ENCODE measurements at regions not wholly inside any gene's neighbourhood (a gene's known extent, or its start where the extent isn't known, plus 50 kb on each side); places are given as distances from the start of the nearest gene placed in this dataset.

DNA sequence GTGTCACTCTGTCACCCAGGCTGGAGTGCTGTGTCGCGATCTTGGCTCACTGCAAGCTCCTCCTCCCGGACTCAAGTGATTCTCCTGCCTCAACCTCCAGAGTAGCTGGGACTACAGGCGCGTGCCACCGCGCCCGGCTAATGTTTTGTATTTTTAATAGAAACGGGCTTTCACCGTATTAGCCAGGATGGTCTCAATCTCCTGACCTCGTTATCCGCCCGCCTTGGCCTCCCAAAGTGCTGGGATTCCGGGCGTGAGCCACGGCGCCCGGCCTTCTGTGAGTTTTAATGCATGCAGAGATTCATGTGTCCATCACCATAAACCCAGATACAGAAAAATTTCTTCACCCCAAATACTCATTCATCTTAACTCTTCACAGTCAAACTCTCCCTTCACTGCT lies 1046.7 kb downstream of the CDH9 start:
- Histone ChIP-seq H3K79me2 (ENCODE audit: low read length) (no peaks in the 10 kb centered on the region), H3K27ac (ENCODE audit: low read length) (no peak overlapping the region), H3K4me3 (ENCODE audit: low read length) (no peak overlapping the region), H3K4me2 (ENCODE audit: low read depth, low read length) (no peak overlapping the region), H2AFZ (ENCODE audit: low read length) (no peak overlapping the region), H3K27me3 (replicated peaks; ENCODE audit: insufficient read depth, low read length) (no peaks in the 10 kb centered on the region), H3K9me2 (replicated peaks; ENCODE audit: insufficient read depth, low read length) (no peaks in the 10 kb centered on the region; the same call in 1 of the 2 replicates), H3F3A (ENCODE audit: insufficient read depth, low read length) (no peaks in the 10 kb centered on the region), H4K20me1 (ENCODE audit: insufficient read depth, low read length) (no peaks in the 10 kb centered on the region), H3K9me3 (replicated peaks; ENCODE audit: insufficient read depth, low read length) (no peaks in the 10 kb centered on the region), H3K36me3 (replicated peaks; ENCODE audit: insufficient read depth, low read length) (no peaks in the 10 kb centered on the region), H3K4me1 (ENCODE audit: low read length) (no peaks in the 10 kb centered on the region), H3K9ac (ENCODE audit: low read length) (no peak overlapping the region)
- TF ChIP-seq EZH2 (optimal IDR thresholded peaks at IDR 0.05; ENCODE audit: low read depth, low read length): no peak
- TF ChIP-seq EZH2phosphoT487 (IDR thresholded peaks at IDR 0.05; ENCODE audit: low read length): no peak
- TF ChIP-seq, protein P1, sequence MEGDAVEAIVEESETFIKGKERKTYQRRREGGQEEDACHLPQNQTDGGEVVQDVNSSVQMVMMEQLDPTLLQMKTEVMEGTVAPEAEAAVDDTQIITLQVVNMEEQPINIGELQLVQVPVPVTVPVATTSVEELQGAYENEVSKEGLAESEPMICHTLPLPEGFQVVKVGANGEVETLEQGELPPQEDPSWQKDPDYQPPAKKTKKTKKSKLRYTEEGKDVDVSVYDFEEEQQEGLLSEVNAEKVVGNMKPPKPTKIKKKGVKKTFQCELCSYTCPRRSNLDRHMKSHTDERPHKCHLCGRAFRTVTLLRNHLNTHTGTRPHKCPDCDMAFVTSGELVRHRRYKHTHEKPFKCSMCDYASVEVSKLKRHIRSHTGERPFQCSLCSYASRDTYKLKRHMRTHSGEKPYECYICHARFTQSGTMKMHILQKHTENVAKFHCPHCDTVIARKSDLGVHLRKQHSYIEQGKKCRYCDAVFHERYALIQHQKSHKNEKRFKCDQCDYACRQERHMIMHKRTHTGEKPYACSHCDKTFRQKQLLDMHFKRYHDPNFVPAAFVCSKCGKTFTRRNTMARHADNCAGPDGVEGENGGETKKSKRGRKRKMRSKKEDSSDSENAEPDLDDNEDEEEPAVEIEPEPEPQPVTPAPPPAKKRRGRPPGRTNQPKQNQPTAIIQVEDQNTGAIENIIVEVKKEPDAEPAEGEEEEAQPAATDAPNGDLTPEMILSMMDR (IDR thresholded peaks at IDR 0.05; ENCODE audit: low read length): no peak
- DNase-seq: no peak

DNA sequence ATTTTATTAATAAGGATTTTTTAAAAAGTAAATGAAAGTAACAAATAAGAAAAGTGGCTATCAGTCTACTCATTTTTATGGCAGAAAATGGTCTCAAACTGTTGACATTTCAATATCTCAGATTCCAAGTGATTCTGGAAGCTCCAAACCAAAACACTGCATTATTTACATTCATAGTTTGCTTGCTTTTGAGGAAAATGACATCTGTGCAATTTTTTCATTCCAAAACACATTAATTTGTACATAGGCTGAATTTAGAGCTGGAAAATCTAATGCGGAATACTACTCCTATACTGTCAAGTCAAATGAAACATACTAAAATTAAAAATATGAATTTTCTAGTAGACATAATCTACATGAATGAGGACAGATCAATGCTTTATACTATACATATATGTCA lies 1047.6 kb downstream of the CDH9 start:
- H3K36me3 ChIP-seq (replicated peaks; ENCODE audit: insufficient read depth, low read length): no peaks in the 10 kb centered on the region
- H3K27ac ChIP-seq (ENCODE audit: low read length): no peak overlapping the region
- H2AFZ ChIP-seq (ENCODE audit: low read length): no peak overlapping the region
- H3K4me2 ChIP-seq (ENCODE audit: low read depth, low read length): no peak overlapping the region
- no peaks in the 10 kb centered on the region for H4K20me1 ChIP-seq (ENCODE audit: insufficient read depth, low read length)
- TF ChIP-seq EZH2 (optimal IDR thresholded peaks at IDR 0.05; ENCODE audit: low read depth, low read length) (no peak), EZH2phosphoT487 (IDR thresholded peaks at IDR 0.05; ENCODE audit: low read length) (no peak)
- TF ChIP-seq, protein P1 (IDR thresholded peaks at IDR 0.05; ENCODE audit: low read length): no peak
- H3K4me3 ChIP-seq (ENCODE audit: low read length): no peak overlapping the region
- no peak for DNase-seq
- no peaks in the 10 kb centered on the region for H3K4me1 ChIP-seq (ENCODE audit: low read length)
- no peaks in the 10 kb centered on the region for H3F3A ChIP-seq (ENCODE audit: insufficient read depth, low read length)
- H3K79me2 ChIP-seq (ENCODE audit: low read length): no peaks in the 10 kb centered on the region
- H3K9ac ChIP-seq (ENCODE audit: low read length): no peak overlapping the region
- no peaks in the 10 kb centered on the region for H3K27me3 ChIP-seq (replicated peaks; ENCODE audit: insufficient read depth, low read length)
- no peaks in the 10 kb centered on the region; the same call in 1 of the 2 replicates for H3K9me2 ChIP-seq (replicated peaks; ENCODE audit: insufficient read depth, low read length)
- H3K9me3 ChIP-seq (replicated peaks; ENCODE audit: insufficient read depth, low read length): no peaks in the 10 kb centered on the region

DNA sequence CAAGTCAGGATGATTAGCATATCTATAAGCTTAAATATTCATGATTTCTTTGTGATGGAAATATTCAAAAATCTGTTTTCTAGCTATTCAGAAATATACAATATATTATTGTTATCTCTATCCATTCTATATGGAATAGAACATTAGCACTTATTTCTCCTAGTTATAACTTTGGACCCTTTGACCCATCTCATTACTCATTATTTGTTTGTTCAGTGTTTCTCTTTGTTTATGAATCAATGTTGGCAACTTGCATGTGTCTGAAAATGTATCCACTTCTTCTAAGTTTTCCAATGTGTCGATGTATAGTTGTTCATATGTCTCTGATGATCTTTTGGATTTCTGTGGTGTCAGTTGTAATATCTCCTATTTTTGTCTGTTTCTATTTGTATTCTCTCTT lies 1059.3 kb downstream of the CDH9 start:
- no peaks in the 10 kb centered on the region for H3K4me1 ChIP-seq (ENCODE audit: low read length)
- H3K4me2 ChIP-seq (ENCODE audit: low read depth, low read length): no peak overlapping the region
- no peak overlapping the region for H3K4me3 ChIP-seq (ENCODE audit: low read length)
- H3K9ac ChIP-seq (ENCODE audit: low read length): no peak overlapping the region
- no peaks in the 10 kb centered on the region for H4K20me1 ChIP-seq (ENCODE audit: insufficient read depth, low read length)
- no peaks in the 10 kb centered on the region for H3K79me2 ChIP-seq (ENCODE audit: low read length)
- no peak overlapping the region for H3K27ac ChIP-seq (ENCODE audit: low read length)
- H3K36me3 ChIP-seq (replicated peaks; ENCODE audit: insufficient read depth, low read length): no peaks in the 10 kb centered on the region
- no peak overlapping the region for H2AFZ ChIP-seq (ENCODE audit: low read length)
- TF ChIP-seq EZH2 (optimal IDR thresholded peaks at IDR 0.05; ENCODE audit: low read depth, low read length) (no peak), EZH2phosphoT487 (IDR thresholded peaks at IDR 0.05; ENCODE audit: low read length) (no peak)
- TF ChIP-seq, protein P1 (IDR thresholded peaks at IDR 0.05; ENCODE audit: low read length): no peak
- no peaks in the 10 kb centered on the region; the same call in 1 of the 2 replicates for H3F3A ChIP-seq (ENCODE audit: insufficient read depth, low read length)
- no peaks in the 10 kb centered on the region for H3K27me3 ChIP-seq (replicated peaks; ENCODE audit: insufficient read depth, low read length)
- no peaks in the 10 kb centered on the region for H3K9me2 ChIP-seq (replicated peaks; ENCODE audit: insufficient read depth, low read length)
- H3K9me3 ChIP-seq (replicated peaks; ENCODE audit: insufficient read depth, low read length): no peaks in the 10 kb centered on the region
- no peak for DNase-seq

Measured in MM.1S (cell line).